B cell (primary cell): ENCODE measurements at regions not wholly inside any gene's neighbourhood (a gene's known extent, or its start where the extent isn't known, plus 50 kb on each side); places are given as distances from the start of the nearest gene placed in this dataset.
A peak's percentile ranks its signal among the peaks of the same experiment; 100 is the strongest.
"Not testable (repeated sequence)": the region's sequence is repeated elsewhere in the genome, so short reads cannot be mapped to it uniquely, and the experiment has no call there.

Experiments
- ATAC-seq: fragments of 200-7000 bp; cut with Tn5 transposase; one replicate; pipeline ENCODE4 v1.10.0; 2021; ENCODE audit warnings: low read depth, mild to moderate bottlenecking, moderate number of reproducible peaks, moderate library complexity
- CTCF ChIA-PET: fragments of 350-600 bp; sonication (Branson Sonifier 250); formaldehyde crosslinking; loops from one replicate; lab custom pipeline; 2021; ENCODE audit warnings: antibody characterized with exemption, inconsistent platforms; lab: Charles Lee
- POLR2A ChIA-PET: fragments of 350-600 bp; sonication (Branson Sonifier 250); formaldehyde crosslinking; loops from one replicate; lab custom pipeline; 2021; ENCODE audit warnings: antibody characterized with exemption; lab: Charles Lee
- DNase-seq: peaks from one replicate; pipeline ENCODE4 v3.0.0; 2013
- H2AFZ ChIP-seq: 2 replicates; pipeline ENCODE4 v1.6.1; 2012; ENCODE audit warnings: mild to moderate bottlenecking, low read depth, low read length; ENCODE audit not compliant: insufficient read depth, poor library complexity, severe bottlenecking
- H3K27ac ChIP-seq, 2 donors: 1 replicate in 1 of 2; 2 replicates in 1 of 2; pipeline ENCODE4 v1.5.1; 2012 to 2013; ENCODE audit warnings: low read length in 2 of 2, mild to moderate bottlenecking in 2 of 2, moderate library complexity in 1 of 2
- H3K27me3 ChIP-seq, 4 experiments: fragments of 200-600 bp in 1 of 4; sonication (generic) in 1 of 4; replicated peaks in 1 of 4; 1 replicate in 2 of 4; 2 replicates in 2 of 4; pipeline versions ENCODE4 v1.6.1 to v1.7.0; 2013 to 2016; ENCODE audit warnings: low read length in 3 of 4, mild to moderate bottlenecking in 2 of 4, mixed read lengths in 1 of 4, moderate library complexity in 1 of 4; ENCODE audit not compliant: insufficient read depth in 4 of 4, control insufficient read depth in 3 of 4; ENCODE audit errors: control extremely low read depth in 1 of 4
- H3K36me3 ChIP-seq, 2 experiments: replicated peaks in 1 of 2; 1 replicate in 1 of 2; 2 replicates in 1 of 2; pipeline versions ENCODE4 v1.6.1 to v1.7.1; 2013; ENCODE audit warnings: low read length in 1 of 2; ENCODE audit not compliant: insufficient read depth in 2 of 2, control insufficient read depth in 1 of 2; ENCODE audit errors: control extremely low read depth in 1 of 2, extremely low read depth in 1 of 2
- H3K4me1 ChIP-seq, 2 donors: fragments of 200-600 bp in 1 of 2; sonication (generic) in 1 of 2; 1 replicate in 1 of 2; 2 replicates in 1 of 2; pipeline versions ENCODE4 v1.5.1 to v1.6.1; 2013 to 2017; ENCODE audit warnings: low read length in 2 of 2; ENCODE audit not compliant: control insufficient read depth in 2 of 2, insufficient read depth in 2 of 2
- H3K4me2 ChIP-seq: replicated peaks from 2 replicates; pipeline ENCODE3; 2012; ENCODE audit warnings: mild to moderate bottlenecking, low read depth, low read length; ENCODE audit not compliant: poor library complexity, severe bottlenecking
- H3K4me3 ChIP-seq, 5 experiments: fragments of 200-600 bp in 1 of 5; sonication (generic) in 1 of 5; 1 replicate in 3 of 5; 2 replicates in 2 of 5; pipeline versions ENCODE4 v1.5.1 to v1.7.0; 2011 to 2016; ENCODE audit warnings: low read length in 4 of 5, mild to moderate bottlenecking in 4 of 5, low read depth in 2 of 5, control low read depth in 1 of 5, moderate library complexity in 1 of 5; ENCODE audit not compliant: insufficient read depth in 1 of 5; ENCODE audit errors: control extremely low read depth in 1 of 5, extremely low read depth in 1 of 5
- H3K79me2 ChIP-seq: fragments of 200-600 bp; sonication (generic); one replicate; pipeline ENCODE4 v1.6.0; 2016; ENCODE audit warnings: low read length; ENCODE audit not compliant: control insufficient read depth, insufficient read depth
- H3K9ac ChIP-seq: fragments of 200-600 bp; sonication (generic); 2 replicates; pipeline ENCODE4 v1.6.1; 2017; ENCODE audit warnings: mild to moderate bottlenecking, low read length, moderate library complexity
- H3K9me3 ChIP-seq, 3 donors: one replicate each; pipeline versions ENCODE4 v1.6.1 to v1.7.1; 2013; ENCODE audit warnings: low read length in 2 of 3; ENCODE audit not compliant: control insufficient read depth in 2 of 3, insufficient read depth in 1 of 3; ENCODE audit errors: control extremely low read depth in 1 of 3
- H4K20me1 ChIP-seq: 2 replicates; pipeline ENCODE4 v1.6.0; 2012; ENCODE audit warnings: mild to moderate bottlenecking, low read length; ENCODE audit not compliant: insufficient read depth, control insufficient read depth, poor library complexity, severe bottlenecking
- H3K27ac Mint-ChIP-seq: one replicate; pipeline ENCODE4 v1.8.0; 2021; ENCODE audit warnings: mixed read lengths
- H3K27me3 Mint-ChIP-seq: one replicate; pipeline ENCODE4 v1.8.0; 2021; ENCODE audit warnings: mixed read lengths
- H3K4me1 Mint-ChIP-seq: one replicate; pipeline ENCODE4 v1.8.0; 2021; ENCODE audit warnings: mixed read lengths
- H3K4me3 Mint-ChIP-seq: one replicate; pipeline ENCODE4 v1.8.0; 2021; ENCODE audit warnings: mixed read lengths
- H3K9me3 Mint-ChIP-seq: one replicate; pipeline ENCODE4 v1.8.0; 2022; ENCODE audit warnings: mixed read lengths; ENCODE audit not compliant: insufficient read depth
- EZH2 ChIP-seq: IDR thresholded peaks from 2 replicates; pipeline ENCODE4 v1.6.1; 2012; ENCODE audit warnings: borderline replicate concordance, low read depth, mild to moderate bottlenecking, moderate library complexity, low read length; ENCODE audit not compliant: insufficient read depth, poor library complexity, severe bottlenecking
- WGBS: methylation state at CpG from one replicate; pipeline ENCODE4 v1.1.5; 2013; ENCODE audit warnings: missing lambda C conversion rate; ENCODE audit not compliant: insufficient coverage; 5-methylcytosine and 5-hydroxymethylcytosine counted together
- intact Hi-C: fragments of 100-400 bp; cut with micrococcal nuclease; formaldehyde crosslinking; loops from one replicate; pipeline ENCODE4 v1.10.0; 2022
- TF ChIP-seq, protein P1 (sequence below): fragments of 200-600 bp; IDR thresholded peaks from one replicate; pipeline ENCODE4 v1.8.0; 2022; ENCODE audit warnings: antibody characterized with exemption, mild to moderate bottlenecking

DNA sequence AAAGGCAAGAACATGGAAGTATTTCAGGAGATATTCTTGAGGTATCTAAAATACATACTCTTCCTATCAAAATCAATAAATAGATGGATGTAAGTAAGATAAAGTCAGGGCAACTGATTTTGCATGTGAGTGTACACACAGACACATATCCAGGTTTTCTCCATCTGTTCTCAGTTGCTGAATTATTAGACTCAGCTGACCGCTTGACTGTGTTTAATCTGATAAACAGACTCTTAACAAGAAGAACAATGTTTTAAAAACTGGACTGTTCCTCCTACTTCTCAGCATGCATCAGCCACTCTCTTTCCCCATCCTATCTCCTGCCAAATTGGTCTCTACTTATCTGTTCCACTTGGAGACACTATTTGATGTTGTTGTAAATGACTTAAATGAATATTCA, 73.5 kb downstream of the GOLGA8G start:
- H3K4me1 Mint-ChIP-seq, result no peaks in the 10 kb centered on the region
- Histone ChIP-seq H3K79me2 (no peaks in the 10 kb centered on the region), H3K4me1 (no peaks in the 10 kb centered on the region), H3K27ac (no peak overlapping the region), H3K9ac (no peak overlapping the region), H3K27me3 (peaks cover 0 to 4% (median 0%) of the 10 kb centered on the region in 4 experiments), H4K20me1 (no peaks in the 10 kb centered on the region), H2AFZ (no peak overlapping the region), H3K9me3 (peaks cover 0 to 9% (median 0%) of the 10 kb centered on the region in 3 donors), H3K36me3 (no peaks in the 10 kb centered on the region), H3K4me2 (no peak overlapping the region), H3K4me3 (no peak overlapping the region)
- H3K27me3 Mint-ChIP-seq, result peaks cover 15% of the 10 kb centered on the region
- DNase-seq (no peak), ATAC-seq (no peak)
- TF ChIP-seq, protein P1, sequence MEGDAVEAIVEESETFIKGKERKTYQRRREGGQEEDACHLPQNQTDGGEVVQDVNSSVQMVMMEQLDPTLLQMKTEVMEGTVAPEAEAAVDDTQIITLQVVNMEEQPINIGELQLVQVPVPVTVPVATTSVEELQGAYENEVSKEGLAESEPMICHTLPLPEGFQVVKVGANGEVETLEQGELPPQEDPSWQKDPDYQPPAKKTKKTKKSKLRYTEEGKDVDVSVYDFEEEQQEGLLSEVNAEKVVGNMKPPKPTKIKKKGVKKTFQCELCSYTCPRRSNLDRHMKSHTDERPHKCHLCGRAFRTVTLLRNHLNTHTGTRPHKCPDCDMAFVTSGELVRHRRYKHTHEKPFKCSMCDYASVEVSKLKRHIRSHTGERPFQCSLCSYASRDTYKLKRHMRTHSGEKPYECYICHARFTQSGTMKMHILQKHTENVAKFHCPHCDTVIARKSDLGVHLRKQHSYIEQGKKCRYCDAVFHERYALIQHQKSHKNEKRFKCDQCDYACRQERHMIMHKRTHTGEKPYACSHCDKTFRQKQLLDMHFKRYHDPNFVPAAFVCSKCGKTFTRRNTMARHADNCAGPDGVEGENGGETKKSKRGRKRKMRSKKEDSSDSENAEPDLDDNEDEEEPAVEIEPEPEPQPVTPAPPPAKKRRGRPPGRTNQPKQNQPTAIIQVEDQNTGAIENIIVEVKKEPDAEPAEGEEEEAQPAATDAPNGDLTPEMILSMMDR, result no peak
- TF ChIP-seq EZH2, result no peak
- CTCF ChIA-PET, result no interaction called here
- H3K4me3 Mint-ChIP-seq, result no peak overlapping the region
- intact Hi-C loops, result no loop called here
- POLR2A ChIA-PET, result no interaction called here
- H3K9me3 Mint-ChIP-seq, result no peaks in the 10 kb centered on the region
- no peak overlapping the region for H3K27ac Mint-ChIP-seq
- WGBS, result 83% methylated on average over 1 of the region's 1 CpG

DNA sequence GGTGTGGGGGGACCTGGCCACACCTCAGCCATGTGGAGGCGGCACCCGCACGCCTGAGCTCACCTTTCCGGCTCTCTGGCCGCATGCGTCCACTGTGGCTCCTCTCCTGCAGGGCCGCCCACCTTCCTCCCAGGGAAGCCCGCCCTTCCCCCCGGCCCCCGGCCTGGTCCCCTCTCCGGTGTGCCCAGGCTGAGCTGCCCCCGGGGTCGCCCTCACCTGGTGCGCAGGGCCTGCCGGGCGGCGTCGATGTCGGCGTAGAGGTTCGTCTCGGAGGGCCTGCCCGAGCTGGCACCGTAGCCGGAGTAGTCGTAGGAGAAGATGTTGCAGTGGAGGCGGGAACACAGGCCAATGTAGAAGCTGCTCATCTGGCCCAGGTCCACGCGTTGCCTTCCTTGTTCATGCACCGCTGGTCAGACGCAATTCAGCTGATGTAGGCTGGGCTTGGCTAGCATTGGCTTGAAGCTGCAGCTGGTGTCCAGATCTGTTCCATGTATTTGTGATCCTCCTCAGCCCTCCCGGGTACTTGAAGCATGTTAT, 75.3 kb downstream of the GOLGA8G start:
- H3K79me2 ChIP-seq, ATAC-seq, intact Hi-C loops, H3K4me1 Mint-ChIP-seq, H3K27me3 ChIP-seq, POLR2A ChIA-PET, H3K27ac Mint-ChIP-seq, H4K20me1 ChIP-seq, H3K4me2 ChIP-seq, H3K4me3 ChIP-seq, CTCF ChIA-PET, H3K9me3 Mint-ChIP-seq, H3K9me3 ChIP-seq, H3K36me3 ChIP-seq, H3K9ac ChIP-seq, H3K27ac ChIP-seq, H2AFZ ChIP-seq, H3K4me3 Mint-ChIP-seq, H3K4me1 ChIP-seq: not testable (repeated sequence)
- WGBS, result 94% methylated on average over 32 of the region's 32 CpGs
- peaks cover 15% of the 10 kb centered on the region for H3K27me3 Mint-ChIP-seq
- peak; percentile 12 for DNase-seq
